ENCODE measurements at regions not wholly inside any gene's neighbourhood (a gene's known extent, or its start where the extent isn't known, plus 50 kb on each side); places are given as distances from the start of the nearest gene placed in this dataset.
"Not testable (repeated sequence)": the region's sequence is repeated elsewhere in the genome, so short reads cannot be mapped to it uniquely, and the experiment has no call there.

DNA sequence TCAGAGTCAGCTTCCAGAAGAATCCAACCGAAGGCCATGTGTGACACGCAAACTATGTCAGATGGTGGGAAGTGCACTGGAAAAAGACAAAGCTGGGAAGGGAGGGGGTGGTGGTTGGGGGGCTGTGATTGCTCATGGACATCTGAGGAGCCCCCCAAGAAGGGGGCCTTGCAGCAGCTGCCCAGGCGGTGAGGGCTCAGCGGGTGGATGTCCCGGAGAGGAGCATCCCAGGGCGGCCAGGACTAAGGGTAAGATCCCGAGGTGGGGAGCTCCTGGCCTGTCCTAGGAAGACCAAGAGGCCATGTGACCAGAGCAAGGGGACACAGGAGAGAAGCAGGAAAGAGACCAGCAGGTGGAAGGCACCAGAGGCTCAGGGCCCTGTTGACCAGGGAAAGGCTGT lies 299.5 kb downstream of the PREX1 start:
- no peak for DNase-seq

DNA sequence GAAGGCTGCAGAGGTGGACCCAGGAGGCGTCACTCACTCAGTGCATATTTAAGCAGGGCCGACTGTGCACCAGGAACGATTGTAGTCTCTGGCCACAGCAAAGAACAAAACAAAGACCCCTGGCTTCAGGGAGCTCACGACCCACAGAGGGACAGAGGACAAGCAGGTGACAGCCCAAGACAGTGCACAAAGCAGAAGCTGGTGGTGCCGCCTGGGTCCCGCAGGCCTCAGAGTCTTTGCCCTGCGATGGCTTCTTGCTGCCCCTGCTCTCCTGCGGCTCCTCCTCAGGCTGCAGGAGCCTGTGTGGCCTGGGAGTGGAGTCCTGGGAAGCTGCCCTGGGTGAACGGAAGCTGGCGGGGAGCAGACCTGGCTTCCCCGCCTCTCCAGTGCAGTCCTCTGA lies 300.0 kb downstream of the PREX1 start:
- DNase-seq, result no peak

DNA sequence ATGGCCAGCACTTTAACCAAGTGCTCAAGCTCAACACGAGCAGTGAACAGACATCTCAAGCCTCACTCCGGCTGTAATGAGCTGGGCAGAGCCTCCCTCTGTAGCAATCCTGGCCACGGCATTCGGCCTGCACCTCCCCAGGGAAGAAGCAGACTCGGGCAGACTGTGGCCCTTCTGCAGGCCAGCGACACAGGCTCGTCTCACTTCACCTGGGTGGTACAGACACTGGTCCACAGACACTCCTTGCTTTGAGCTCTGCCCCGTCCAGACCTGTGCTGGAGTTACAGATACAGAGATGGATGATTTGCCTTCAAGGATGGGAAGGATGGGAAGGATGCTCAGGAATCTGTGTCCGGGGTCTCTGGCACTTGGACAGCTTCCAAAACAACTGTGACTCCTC lies 300.9 kb downstream of the PREX1 start:
- no peak for DNase-seq

DNA sequence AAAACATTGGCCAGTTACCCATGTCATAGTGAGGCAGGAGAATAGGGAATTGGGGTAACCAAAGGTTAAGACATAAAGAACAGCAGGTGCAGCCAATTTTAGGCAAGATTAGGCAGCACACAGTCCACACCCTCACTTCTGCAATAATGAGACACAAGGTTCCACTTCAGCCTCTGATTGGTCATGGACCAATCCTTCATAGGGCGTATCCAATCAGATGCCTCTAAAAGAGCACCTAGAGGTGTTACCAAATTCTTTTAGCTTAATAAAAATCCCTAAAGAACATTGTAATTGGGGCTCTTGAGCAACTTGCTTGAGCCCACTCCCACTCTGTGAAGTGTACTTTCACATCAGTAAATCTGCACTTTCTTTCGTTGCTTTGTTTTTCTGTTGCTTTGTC lies 302.4 kb downstream of the PREX1 start:
- DNase-seq, result no peak

DNA sequence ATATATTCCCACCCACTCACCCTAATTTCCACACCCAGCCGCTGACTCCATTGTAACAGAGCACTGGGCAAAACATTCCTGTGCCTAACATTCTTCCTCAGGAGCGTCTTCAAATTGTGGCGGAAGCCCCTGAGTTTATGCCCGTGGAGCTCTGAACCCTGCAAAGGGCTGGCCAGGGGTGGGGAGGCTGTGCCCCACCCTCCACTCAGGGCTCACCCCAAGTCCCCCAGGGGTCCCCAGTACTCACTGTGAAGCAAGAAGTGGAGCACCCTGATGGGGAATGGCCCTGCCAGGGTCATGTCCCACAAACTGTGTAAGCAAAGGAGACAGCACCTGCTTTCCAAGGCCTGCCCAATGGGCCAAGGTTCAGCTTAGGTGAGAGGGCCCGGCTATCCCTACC lies 303.2 kb downstream of the PREX1 start:
- DNase-seq, result no peak

DNA sequence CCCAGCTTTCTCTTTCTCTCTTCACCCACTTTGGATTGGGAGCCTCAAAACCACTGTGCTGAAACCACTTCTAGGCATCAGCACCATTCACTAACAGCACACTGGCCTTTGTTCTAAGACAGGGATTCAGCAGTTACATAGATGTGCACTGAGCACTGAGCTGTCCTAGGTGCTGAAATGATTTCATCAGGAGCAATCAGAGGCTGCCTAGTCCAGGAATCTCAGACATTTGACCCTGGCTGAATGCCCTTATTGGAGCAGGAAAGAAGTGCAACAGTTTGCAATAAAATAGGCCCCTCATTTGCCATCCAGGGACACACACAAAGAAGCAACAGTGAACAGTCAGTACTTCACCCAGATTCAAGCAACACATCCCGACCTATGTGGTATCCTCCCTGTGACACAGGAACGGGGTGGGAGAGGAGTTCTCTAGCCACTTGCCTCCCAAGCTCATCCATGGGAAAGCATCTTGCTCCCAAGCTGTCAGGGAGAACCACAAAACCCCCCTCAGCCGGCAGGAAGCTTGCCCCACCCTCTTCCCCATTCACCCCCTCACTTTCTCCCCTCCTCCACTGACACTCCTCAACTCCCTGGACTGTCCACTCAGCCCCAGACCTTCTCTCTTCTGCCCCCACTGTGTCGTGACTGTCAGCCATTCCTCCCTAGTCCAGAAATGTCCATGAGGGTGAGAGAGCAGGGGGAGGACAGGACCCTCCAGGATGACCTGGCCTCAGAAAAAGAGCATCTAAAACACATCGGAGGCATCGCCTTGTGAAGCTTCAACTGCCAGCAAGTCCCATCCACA lies 304.4 kb downstream of the PREX1 start:
- no peak for DNase-seq

DNA sequence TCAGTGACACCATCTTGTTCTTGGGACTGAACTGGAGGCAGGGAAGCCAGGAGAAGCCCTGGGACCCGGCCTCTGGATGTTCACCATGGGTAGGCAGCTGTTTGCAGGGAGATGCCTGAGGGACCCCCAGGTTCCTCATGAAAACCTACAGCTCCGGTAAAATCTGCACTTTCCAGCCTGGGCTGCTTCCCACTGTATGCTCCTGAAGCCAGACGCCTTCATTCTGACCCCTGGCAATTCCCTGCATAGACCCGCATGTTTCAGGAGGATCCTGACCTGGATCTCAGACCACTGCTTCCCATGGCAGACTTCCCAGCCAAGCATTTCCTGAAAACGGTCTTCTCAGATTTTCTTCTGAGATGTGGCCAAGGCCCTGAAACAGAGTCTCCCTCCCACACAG lies 306.7 kb downstream of the PREX1 start:
- DNase-seq, result no peak

DNA sequence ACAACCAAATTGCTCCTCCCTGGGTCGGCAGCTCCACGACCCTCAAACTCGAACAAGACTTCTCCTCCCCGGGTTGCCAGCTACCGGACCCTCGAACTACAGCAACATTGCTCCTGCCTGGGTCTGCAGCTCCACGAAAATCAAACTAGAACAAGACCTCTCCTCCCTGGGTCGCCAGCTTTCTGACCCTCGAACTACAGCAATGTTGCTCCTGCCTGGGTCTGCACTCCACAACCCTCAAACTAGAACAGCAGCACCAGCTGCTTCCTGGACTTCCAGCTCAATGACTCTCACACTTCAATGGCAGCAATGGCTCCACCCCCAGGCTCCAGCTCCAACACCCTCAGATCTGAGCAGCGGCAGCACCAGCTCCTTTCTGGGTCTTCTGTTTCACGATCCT lies 311.6 kb downstream of the PREX1 start:
- DNase-seq, result peak; percentile 3

DNA sequence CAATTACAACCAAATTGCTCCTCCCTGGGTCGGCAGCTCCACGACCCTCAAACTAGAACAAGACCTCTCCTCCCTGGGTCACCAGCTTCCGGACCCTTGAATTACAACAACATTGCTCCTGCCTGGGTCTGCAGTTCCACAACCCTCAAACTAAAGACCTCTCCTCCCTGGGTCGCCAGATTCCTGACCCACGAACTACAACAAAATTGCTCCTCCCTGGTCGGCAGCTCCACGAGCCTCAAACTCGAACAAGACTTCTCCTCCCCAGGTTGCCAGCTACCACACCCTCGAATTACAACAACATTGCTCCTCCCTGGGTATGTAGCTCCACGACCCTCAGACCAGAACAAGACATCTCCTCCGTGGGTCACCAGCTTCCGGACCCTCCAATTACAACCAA lies 313.2 kb downstream of the PREX1 start:
- not testable (repeated sequence) for DNase-seq

DNA sequence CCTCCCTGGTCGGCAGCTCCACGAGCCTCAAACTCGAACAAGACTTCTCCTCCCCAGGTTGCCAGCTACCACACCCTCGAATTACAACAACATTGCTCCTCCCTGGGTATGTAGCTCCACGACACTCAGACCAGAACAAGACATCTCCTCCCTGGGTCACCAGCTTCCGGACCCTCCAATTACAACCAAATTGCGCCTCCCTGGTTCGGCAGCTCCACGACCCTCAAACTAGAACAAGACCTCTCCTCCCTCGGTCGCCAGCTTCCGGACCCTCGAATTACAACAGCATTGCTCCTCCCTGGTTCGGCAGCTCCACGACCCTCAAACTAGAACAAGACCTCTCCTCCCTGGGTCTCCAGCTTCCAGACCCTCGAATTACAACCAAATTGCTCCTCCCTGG lies 315.3 kb downstream of the PREX1 start:
- not testable (repeated sequence) for DNase-seq

DNA sequence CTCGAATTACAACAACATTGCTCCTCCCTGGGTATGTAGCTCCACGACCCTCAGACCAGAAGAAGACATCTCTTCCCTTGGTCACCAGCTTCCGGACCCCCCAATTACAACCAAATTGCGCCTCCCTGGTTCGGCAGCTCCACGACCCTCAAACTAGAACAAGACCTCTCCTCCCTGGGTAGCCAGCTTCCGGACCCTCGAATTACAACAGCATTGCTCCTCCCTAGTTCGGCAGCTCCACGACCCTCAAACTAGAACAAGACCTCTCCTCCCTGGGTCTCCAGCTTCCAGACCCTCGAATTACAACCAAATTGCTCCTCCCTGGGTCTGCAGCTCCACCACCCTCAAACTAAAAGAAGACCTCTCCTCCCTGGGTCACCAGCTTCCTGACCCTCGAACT lies 322.7 kb downstream of the PREX1 start:
- not testable (repeated sequence) for DNase-seq

DNA sequence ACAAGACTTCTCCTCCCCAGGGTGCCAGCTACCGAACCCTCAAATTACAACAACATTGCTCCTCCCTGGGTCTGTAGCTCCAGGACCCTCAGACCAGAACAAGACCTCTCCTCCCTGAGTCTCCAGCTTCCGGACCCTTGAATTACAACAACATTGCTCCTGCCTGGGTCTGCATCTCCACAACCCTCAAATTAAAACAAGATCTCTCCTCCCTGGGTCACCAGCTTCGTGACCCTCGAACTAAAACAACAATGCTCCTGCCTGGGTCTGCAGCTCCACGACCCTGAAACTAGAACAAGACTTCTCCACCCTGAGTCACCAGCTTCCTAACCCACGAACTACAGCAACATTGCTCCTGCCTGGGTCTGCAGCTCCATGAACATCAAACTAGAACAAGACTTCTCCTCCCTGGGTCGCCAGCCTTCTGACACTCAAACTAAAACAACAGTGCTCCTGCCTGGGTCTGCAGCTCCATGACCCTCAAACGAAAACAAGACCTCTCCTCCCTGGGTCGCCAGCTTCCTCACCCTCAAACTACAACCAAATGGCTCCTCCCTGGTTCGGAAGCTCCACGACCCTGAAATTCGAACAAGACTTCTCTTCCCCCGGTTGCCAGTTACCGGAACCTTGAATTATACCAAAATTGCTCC lies 324.5 kb downstream of the PREX1 start:
- DNase-seq, result no peak

DNA sequence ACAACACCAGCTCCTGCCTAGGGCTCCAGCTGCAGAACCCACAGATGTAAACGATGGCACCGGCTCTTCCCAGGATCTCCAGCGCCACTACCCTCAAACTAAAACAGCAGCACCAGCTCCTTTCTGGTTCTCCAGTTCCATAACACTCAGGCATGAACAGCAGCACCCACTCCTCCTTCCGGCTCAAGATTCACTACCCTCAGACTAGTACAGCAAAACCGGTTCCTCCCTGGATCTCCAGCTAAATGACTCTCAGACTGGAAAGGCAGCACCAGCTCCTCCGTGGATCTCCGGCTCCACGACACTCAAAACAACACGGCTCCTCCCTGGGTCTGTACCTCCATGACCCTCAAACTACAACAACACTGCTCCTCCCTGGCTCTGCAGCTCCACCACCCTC lies 325.0 kb downstream of the PREX1 start:
- DNase-seq, result no peak

DNA sequence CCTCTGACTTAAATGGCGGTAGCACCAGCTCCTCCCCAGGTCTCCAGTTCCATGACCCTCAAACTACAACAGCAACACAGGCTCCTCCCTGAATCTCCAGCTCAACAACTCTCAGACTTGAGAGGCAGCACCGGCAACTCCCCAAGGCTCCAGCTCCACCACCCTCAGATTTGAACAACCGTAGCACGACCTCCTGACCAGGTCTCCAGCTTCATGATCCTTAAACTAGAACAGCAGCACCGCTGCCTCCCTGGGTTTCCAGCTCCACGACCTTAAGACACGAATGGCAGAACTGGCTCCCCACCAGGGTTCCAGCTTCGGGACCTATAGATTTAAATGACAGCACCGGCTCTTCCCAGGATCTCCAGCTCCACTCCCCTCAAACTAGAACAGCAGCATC lies 325.8 kb downstream of the PREX1 start:
- no peak for DNase-seq

DNA sequence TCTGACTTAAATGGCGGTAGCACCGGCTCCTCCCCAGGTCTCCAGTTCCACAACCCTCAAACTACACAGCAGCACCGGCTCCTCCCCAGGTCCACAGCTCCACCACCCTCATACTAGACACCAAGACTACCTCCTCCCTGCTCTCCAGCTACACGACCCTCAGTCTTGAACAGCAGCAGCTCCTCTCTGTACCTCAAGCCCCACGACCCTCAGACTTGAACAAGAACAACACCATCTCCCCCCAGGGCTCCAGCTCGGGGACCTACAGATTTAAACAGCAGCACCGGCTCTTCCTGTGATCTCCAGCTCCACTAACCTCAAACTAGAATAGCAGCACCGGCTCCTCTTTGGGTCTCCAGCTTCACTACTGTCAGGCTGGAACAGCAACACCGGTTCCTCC lies 326.9 kb downstream of the PREX1 start:
- not testable (repeated sequence) for DNase-seq

DNA sequence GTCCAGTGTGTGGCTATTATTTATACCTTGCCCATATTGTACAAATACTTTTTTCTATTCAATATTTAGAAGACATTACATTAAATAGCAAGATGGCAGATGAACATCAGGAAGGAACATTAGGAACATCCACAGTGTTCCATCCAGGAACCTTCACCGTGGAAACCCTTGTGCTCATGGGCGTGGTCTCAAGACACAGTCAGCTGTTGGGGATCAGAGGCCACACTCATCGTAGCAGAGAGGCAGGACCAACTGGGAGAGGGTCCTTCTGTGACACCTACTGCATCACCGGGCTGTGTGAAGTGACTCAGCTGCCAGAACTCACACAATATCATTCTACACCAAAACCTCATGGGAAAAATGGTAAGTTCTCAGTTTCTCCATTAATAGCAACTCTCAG lies 328.9 kb downstream of the PREX1 start:
- DNase-seq, result not testable (repeated sequence)

DNA sequence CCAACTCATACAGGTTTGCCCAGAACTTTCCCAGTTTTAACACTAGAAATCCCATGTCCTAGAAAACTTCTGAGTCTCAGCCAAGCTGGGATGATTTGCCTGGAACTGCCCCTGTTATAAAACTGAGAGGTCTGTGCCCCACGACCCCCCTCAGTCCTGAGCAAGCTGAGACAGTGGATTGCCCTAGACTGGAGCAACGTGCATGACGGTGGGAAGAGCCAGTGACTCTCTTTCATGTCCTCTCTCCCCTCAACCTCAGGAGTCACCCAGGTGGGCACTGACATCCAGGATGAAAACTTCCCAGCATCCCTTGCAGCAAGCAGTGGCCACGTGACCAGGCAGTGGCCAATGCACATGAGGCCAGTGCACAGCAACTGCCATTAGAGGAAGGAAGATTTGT lies 329.7 kb downstream of the PREX1 start:
- DNase-seq, result not testable (repeated sequence)

DNA sequence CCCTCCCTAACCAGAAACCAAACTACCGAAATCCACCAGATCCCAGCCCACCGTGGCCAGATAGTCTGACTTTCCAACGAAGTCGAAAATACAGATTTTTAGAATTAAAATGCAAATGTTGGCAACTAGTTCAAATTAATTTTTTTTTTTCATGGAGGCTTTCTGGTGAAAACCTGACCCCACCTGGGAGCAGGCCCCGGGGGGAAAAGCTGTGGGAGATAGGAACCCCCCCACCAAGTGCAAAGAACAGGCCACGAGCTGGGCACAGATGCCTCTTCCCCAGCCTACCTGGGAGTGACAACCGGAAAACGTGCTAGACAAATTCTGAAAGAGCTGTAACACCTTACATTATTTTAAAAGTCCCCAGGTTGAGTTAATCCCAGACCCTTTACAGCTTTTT lies 333.8 kb downstream of the PREX1 start:
- DNase-seq, result no peak

DNA sequence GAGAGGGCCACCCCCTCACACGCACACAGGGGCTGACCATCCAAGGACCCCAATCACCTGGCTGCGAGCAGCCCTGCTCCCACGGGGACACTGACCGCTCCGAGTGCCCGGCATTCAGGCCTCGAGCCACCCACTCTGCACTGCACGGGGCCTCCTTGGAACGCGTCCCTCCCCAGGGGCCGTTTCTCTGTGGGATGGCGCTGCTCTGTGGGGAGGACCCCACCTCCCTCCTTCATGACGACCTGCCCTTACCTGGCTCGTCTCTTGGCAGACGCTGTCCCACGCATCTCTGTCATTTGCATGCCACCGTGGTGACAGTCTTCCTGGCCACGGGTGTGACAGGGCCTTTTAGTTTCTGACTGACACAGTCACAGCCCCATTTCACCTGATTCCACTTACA lies 334.5 kb downstream of the PREX1 start:
- not testable (repeated sequence) for DNase-seq

DNA sequence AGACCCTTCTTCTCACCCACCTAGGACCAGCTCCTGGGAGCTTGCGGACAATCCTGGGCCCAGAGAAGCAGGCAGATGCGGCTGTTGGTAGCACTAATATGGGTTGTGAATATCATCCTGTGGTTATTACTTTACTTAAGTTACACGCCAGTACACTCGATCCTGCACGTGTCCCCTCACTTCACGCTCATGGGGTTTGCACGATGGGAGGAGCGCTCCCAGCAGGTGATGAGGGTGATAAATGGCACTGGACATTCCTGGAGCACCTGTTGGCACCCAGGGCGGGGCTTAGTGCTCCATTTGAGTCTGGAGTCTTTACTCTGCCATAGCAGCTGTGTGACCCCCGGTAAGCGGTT lies 335.1 kb downstream of the PREX1 start:
- DNase-seq, result no peak

DNA sequence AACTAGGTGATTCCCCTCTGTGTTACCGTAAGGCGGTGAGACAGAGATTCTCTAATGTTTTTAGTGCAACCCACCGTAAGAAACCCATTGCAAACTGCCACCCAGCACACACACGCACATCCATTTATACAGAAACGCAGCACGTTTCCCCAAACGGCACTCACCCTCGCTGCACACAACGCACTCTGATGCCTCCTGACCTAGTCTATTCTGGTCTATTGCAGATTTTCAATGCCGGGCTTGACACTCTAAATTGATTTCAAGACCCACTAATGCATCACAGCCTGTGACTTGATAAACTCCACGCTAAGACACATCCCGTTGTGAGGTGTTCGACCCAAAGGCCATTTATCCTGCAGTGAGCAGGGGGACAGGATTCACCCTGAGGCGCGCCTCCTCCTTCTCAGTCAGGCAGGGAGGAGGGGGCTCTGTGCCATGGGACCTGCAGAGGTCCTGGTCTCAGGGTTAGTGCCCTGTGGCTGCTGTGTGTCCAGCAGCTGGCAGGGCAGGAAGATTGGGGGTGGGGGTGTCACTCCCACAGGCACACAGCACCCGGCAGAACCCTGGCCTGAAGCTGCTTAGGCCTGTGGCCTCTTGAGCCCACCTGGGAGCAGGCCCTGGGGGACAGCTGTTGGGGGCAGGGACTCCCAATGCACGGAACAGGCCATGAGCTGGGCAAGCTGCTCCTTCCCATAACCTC lies 335.6 kb downstream of the PREX1 start:
- no peak for DNase-seq

DNA sequence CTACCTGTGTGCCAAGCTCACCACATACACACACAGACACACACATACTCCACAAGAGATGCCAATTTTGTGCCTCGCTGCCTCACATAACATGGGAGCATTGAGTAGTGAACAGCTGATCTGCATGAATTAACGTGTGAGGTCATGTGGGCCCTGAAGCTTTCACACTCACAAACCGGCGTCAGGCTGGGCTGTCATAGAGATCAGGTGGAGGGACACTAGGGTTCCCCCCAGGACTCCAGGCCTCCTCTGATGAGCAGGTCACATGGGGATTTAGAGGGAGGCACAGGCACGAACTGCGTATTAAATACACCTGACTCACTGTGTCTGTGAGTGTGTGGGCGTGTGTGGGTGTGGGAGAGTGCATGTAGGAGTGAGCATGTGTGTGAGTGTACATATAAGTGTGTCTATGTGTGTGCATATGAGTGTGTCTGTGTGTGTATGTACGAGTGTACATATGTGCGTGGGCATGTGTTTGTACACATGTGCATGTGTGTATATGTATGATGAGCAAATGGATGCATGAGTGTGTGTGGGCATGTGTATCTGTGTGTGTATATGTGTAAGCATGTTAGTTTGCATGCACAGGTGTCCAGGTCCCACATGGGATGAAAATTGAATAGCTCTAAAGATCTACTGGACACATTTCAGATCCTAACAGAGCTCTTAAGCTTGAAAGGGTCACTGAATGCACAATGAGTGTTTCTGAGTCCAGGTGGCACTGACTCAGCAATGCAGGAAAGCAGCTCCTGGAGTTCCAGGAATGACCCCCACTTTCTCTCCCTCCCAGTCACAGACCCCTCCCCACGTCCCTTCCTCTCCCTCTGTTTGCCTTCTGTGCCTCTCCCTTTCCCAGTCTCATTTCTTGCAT lies 336.6 kb downstream of the PREX1 start:
- DNase-seq, result no peak

DNA sequence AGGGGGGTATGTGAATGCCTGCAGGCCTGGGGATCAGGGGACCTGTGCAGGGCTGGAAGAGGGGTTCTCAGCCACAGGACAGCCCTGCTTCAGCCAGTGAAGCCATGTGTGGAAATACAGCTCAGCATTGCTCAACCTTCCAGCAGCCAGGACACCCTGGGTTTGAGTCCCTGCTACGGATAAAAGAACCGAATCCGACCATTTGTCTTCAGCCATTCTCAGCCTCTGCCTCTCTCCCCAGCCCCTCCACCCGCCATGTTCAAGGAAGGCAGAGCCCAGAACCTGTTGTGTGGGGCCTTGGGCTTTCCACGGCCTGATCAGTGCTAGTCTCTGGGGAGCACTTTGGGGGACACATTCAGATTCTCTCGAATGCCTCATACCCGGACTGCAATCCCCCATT lies 337.5 kb downstream of the PREX1 start:
- DNase-seq, result not testable (repeated sequence)
